HL-60/S4 treated with phorbol 12-myristate 13-acetate at 8.2 ng/mL for 4 days and 3 days (cell line): ENCODE measurements at regions not wholly inside any gene's neighbourhood (a gene's known extent, or its start where the extent isn't known, plus 50 kb on each side); places are given as distances from the start of the nearest gene placed in this dataset.

Experiments
- in situ Hi-C: fragments of 300-500 bp; cut with MboI; formaldehyde crosslinking; loops from 2 replicates; pipeline ENCODE4 v1.15.0; 2022; ENCODE audit warnings: low sequenced_read_pairs

- in situ Hi-C loops = no loop called here
These were observed 69.2 kb upstream of the EPHA4 start for GRCh38 chr2:221641181-221641871.

DNA sequence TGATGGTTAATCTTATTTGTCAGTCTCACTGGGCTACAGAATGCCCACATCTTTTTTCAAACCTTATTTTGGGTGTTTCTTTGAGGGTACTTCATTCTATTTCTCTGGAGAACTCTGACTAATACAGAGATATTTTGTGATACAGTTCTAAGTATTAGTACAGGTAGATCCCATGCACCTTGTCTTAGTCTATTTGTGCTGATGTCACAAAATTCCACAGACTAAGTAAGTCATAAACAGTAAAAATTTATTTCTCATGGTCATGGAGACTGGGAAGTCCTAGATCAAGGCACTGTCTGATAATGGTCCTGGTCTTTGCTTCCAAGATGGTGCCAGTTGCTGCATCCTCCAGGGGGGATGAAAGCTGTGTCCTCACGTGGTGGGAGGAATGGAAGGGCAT lies 68.6 kb upstream of the EPHA4 start:
- in situ Hi-C loops = no loop called here

- in situ Hi-C loops = no loop called here
These were observed 65.7 kb upstream of the EPHA4 start for GRCh38 chr2:221637851-221638250.

GRCh38 chr2:221635949-221636348 lies 63.8 kb upstream of the EPHA4 start:
- in situ Hi-C loops = no loop called here

DNA sequence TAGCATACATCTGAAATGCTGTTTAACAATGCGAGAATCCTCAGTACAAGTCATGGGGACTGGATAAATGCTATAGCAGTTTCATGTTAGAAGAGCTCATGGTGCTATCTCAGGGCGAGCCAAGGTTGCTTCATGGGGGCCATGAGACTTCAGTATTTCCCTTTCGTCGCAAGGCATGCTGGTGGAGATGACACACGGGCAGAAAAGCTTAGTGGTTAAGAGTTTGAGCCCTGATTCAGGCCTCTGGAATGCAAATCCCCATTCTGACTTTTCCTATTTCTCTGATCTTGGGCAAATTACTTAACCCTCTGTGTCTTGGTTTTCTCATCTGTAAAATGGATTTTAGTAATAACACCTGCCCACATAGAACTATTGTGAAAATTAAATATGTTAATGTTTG lies 57.4 kb upstream of the EPHA4 start:
- in situ Hi-C loops = no loop called here

DNA sequence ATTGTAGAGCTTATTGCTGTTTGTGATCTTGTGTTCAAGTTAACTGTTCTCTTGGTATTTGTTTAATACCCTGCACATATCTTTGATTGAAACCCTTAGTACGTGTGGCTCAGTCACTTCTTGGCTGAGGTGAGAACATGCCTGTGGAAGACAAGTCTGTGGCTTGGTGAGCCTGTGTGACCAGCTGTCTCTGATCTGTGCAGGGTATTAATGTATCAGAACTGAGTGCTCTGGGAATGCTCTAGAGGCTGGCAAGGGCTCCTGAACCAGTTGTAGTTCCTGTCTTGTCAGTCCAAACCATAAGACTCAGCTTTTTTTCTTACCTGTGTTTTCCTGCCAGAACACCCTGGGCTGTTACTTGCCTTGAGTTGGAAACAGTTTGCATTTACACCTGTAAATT lies 52.4 kb upstream of the EPHA4 start:
- in situ Hi-C loops = no loop called here
